ENCODE measurements at regions not wholly inside any gene's neighbourhood (a gene's known extent, or its start where the extent isn't known, plus 50 kb on each side); places are given as distances from the start of the nearest gene placed in this dataset.

DNA sequence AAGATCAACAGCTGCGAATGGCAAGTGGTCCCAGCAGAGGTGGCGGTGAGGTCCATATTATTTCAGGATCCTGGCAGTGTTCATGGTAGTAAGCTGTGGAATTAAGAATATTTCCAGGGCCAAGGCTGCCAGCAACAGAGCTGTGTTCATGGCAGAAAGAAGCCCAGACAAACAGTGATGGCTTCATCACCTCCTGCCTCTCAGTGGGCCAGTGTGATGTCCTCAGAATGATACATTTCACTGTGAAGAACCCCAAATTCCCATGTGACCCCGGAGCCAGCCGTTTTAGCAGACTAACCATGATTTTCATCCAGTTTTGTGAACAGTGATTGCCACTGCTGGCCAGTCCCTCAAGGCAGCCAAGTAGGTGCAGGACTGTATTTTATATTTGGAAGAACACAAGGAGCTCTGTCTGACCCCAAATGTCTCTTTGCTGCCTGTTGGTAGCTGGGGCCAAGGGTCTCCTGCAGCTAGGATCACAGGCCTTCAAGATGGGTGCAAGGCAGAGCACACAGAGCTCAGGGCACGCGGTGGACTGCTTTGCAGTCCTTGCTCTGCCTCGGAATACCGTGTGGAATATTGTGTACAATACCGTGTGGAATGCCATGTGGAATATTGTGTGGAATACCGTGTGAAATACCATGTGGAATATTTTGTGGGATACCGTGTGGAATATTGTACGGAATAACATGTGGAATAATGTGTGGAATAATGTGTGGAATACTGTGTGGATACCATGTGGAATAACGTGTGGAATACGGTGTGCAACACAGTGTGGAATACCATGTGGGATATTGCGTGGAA is 132.3 kb upstream of the CHST15 start:
- DNase-seq: no peak

DNA sequence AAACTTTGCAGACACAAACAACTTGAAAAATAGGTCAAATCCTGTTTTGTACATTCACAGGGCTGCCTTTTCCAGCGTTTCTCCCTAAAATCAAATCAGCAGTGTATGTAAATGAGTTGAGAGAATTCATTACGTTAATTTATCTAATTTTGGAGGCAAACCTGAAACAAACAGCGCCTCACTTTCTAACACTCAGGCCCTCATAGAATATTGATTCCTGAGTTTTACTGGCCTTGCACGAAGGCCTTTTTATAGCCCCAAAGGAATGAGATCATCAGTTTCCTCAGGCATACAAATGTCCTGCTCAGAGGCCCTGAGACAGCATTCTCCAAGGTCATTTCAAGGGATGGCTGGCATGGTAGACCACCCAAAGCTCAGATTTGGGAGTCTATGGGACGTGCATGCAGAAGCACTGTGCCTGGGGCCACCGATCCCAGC is 131.7 kb upstream of the CHST15 start:
- DNase-seq: no peak

DNA sequence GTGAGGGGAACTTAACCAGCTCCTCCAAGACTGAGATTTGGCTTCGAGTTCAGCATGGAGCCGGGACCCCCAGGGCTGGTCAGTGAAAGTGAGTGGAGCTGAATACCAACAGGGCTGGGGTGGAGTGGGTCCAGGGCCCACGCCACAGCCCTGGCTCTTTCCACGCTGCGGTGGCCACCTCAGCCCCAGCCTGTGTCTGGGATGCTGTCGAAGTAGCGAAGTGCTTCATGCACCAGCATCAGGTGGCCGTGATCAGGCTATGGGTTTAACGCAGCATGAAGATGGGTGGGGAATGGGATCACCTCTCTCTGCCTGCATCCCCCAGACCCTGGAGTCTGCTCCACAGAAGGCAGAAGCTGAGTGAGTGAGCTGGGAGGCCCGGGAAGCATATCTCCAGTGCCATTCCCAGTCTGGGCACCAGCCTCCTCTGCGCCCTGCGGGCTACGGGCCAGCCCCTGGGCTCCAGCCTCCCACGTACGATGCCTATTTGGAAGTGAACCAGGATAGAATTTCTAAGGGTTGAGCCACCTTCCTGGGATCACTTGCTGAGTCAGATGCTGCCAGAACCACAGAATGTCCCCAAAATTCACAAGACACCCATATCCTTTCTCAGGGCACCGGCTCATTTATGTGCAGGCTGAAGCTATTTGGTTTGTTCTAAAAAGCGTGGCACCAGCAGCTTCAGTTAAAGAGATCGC is 131.1 kb upstream of the CHST15 start:
- no peak for DNase-seq

DNA sequence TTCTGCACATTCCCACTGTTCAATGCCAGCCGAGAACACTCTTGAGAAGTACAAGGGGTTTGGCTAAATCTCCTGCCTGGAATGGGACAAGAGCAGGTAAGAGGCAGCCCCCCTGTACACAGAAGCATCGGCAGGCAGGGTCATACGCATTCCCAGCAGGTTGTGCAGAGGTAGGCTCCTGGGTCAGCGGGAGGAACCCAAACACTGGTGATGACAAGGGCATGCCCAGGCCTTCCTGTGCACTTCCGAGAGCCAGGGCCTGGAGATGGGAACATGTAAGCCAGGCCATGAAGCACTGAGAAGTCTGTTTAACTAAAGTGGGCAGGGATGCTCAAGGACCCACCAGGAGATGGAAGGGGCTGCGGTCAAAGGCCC is 130.3 kb upstream of the CHST15 start:
- DNase-seq: no peak

DNA sequence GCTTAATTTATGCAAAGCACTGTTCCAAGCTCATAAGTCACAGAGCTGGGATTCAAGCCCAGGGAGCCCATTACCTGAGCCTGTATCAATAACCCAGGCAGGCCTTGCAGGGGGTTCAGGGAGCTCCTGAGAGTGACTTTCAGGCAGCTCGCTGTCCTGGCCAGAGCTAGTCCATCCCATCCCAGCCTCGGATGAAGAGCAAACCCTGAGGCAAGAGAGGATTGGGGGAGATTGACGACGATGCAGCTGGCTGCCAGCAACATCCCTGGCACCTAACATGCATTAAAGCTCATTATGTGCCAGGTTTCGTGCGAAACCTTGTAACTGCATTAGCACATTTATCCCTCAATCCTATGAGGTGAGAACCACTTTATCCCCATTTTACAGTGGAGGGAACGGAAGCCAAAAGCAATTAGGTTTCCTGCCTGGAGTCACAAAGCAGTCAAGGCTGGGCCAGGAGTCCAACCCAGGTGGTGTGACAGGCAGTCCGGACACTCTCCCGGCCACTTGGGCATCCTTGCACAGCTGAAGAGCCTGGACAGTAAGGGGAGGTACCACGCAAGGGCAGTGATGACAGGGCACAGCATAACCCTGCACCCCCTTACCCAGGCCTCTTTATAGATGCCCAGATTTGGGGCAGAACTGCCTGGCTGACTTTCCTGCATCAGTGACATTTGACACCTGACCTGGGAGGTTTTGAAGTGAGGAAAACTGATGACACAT is 129.8 kb upstream of the CHST15 start:
- DNase-seq: no peak

DNA sequence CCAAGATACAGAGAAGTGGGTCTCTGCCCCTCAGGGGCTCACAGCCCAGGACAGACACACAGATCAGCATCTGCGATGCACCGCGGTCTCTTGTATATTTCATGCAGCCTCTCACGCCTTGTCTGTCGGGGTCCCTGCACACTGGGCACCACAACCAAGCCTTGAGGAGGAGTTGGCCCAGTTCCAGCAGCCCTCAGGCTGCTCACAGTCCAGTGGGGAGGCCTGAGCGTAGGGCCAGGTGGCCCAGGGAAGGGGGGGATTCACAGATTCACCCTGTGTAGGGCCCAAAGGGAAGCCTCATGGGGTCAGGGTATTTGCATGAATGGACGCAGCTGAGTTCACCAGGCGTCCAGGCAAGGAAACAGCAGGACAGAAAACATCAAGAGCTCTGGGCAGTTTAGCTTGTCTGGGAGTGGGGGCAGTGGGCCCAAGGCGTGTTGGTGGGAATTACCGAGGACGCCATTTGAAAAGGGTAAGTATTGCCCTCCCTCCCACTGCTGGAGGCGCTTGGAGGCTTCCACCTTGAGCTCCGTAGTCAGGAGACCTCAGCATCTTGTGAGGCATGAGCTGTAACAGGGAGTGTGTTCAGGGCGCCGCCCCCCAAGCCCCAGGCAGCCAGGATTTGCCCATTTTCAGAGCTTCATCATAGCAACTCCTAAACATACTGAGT is 129.1 kb upstream of the CHST15 start:
- no peak for DNase-seq

DNA sequence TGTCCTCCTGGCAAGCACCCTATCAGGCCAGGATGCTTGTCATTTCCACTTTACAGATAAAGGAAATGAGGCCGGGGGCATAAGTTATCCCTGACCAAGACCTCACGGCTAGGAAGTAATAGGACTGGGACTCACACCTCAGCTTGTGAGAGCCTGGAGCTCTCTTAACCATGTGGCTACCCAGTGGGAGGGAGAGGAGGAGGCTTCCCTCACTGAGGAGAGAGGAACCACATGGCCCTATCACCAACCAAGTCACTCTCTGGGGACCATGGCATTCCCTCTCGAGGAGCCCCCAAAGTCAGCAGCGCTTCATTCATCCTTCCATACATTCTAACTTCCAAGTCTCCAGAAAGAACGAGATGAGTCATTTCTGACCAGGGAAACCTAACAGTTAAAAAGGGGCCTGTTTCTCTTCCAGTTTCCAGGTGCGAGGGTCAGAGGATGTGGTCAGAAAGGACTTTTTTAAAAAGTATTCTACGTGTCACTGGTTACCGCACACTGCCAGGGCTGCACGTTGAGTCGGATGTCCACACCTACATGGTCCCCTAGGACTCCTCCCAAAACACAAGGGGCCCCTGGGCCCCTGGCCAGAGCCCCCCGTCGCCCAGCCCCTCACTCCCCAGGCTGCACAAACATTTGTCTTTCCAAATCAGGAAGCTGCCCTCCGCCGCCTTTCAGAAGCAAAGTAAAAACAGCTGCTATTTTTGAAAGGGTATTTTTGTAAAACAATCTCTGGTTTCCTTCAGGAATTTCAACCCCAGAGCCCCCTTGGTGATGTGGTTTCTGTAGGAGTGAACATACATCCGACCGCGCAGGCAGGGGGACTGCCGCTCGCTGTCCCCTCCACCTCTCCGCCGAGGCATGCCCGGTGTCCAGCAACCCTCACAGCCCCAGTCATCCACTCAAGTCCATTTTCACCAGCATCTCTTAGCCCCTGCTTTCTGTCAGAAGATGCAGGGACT is 128.2 kb upstream of the CHST15 start:
- no peak for DNase-seq

DNA sequence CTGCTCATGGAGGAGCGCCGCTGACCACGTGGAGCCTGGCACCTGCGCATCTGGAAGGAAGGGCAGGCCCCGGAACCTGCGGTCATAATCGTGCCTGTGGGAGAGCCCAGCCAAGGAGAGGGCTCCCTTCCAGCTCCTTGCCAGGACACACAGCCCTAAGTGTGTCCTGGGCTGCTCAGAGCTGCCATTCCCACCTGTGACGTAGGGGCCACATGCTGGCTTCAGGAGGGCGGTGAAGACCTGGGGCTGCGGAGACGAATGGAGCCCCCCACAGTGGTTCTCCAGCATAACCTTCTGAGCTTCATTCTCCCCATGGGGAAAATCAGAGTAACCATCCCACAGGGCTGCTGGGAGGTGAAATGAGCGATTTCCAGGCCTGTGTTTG is 127.6 kb upstream of the CHST15 start:
- no peak for DNase-seq

DNA sequence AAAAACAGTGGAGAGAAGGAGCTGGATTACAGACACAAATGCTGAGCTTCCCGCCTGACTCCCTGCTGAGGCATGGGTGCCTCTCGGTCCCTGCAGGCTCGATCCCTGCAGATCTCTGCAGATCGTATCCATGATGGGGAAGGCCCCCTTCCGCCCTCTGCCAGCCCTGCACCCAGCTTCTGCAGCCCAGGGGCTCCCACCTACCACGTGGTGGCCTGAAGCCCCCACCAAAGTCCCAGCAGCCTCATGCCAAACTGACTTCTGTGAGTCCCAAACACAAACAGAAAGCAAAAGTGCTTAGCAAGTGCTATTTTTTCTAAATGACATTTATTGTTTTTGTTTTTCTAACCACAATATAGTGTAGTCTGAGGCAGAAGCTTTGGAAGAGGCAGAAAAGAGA is 127.1 kb upstream of the CHST15 start:
- no peak for DNase-seq

DNA sequence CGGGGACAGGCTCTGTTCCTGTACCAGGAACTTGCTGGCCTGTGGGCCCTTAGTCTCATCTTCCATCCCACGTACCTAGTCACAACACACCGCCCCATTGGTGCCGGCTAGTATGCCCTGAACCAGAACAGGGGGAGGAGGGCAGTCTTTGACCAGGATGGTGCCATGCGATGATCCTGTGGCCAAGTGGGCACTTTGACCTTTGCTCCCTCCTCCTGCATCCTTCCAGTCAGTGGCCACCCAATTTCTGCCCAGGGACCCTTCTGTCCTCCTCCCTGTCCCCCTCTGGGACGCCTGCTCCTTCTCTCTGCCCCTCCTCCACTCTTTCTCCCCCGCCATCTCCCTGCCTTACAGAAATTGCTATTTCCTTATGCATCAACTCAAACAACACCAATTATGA is 126.3 kb upstream of the CHST15 start:
- no peak for DNase-seq

DNA sequence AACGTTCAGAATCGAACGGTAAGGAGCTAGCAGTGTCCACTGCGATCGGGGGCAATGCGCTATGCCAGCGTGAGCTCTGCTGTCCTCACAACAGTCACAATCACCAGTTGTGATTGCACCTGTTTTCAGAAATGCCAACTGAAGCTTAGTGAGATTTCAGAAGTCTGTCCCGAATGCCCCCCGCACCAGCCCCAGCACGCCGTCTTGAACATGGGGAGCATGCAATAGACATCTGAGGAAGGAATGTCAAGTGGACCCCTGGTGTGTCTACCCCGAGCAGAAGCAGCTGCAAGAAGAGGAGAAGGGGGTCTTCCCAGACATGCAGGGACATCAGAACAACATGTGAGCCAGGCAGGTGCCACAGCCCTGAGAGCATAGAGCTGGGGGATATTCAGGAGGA is 125.7 kb upstream of the CHST15 start:
- DNase-seq: no peak

DNA sequence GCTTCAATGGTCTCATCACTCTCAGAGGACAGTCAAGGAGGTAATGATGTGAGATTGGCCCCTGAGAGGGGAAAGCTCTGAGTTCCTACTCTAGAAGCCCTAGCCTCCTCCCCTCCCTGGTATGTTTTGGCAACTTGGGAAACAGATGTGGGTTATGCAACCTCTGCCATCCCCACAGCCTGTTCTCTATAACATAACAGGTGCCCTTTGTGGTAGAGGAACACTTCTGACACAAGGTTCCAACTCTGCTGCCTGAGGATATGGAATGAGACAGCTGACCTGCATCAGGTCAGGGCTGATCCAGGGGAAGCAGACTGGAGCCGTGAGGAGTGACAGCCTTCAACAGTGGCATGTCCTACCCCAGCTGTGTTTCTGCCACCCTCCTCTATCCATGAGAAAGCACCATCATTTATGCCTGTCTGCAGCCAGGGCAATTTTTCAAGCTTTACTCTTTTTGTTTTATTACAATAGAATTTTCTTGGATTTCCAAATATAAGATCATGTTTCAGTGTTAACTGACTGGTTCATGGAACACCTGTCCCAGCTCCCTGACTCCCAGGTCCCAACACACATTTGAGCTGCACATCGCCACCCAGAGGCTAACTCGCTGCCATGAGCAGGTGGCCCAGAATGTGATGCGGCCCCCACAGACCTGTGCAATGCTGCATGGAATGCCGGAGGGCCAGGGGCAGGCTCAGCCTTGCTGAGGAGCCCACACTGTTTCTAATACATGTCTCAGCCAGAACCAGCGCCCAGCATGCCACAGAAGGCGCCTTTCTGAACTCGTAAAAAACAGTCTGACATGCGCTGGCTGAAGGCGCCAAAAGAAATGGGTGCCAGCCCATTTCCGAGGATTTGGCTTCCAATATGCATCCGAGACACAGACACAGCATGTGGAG is 124.8 kb upstream of the CHST15 start:
- DNase-seq: no peak

DNA sequence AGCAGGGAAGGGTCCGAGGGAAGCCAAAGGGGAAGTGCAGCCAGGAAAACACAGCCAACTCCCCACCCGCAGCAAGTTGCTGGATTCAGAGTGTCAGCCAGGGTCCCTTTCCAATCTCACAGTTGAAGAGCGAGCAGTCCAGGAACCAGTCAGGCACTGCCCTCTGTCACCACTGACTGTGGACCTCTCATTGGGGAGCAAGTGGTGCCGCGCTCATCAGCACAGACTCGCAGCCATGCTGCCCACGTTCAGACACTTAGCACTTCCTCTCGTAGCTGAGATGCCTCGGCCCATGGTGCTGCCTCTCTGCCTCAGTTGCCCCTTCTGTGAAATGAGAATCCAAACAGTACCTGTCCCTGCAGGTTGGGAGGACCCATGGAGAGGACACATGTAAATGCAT is 123.6 kb upstream of the CHST15 start:
- DNase-seq: no peak

DNA sequence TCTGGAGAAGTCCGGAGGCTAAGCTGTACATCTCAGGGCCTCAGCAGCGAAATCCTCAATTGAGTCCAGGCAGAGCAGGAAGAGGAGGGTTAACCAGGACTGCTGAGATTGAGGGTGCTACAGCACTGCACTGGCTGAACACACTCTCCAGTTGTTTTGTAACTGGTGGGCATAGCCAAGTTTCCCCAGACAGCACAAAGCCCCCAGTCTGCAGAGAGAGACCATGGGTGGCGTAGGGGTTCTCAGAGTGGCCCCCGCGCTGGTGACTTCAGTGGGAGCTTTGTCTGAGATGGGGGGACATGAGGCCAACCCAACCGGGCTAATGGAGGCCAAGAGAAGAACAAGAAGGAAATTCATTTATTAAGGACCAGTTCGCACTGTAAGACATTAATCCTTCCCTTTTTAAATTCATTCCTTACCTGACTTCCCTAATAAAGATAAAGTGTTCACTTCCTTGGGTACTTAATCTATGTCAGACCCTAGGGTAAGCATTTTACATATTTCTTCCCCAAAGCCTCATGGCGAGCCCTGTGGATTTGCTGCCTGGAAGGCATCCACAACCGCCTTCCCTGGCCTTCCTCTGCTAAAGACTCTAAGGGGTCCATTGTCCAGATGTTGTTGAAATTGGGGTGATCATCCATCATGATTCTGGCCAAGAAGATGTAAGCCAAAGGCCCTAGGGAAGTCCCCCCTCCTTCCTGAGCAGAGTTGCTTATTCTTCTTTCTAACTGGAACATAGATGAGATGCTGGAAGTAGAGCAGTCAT is 121.4 kb upstream of the CHST15 start:
- DNase-seq: no peak

DNA sequence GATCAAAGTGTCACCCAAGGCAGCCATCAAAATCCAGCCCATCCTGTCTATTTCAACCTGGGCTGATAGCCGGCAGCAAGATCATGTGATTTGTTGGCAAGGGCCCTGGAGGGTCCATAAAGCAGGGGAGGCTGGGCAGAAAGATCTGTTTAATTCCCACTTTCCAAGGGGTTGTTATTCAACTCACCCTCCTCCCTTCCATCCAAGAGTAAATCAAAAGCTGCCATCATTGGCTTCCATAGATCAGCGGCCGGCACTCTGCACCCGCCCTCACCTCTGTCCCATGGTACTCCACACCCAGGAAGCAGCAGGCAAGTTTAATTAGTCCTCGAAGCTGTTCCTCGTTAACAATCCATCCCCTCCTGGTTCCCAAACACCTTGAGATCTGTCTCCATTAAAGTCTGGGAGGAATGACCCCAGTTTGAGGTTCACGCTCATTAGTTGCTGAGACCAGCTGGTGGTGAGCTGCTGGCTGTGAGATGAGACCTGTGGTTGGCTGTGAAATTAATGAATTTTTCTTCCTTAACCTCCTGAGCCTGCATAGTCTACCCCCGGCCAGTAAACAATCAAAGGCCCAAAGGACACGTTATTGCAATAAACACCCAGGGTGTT is 120.6 kb upstream of the CHST15 start:
- no peak for DNase-seq

DNA sequence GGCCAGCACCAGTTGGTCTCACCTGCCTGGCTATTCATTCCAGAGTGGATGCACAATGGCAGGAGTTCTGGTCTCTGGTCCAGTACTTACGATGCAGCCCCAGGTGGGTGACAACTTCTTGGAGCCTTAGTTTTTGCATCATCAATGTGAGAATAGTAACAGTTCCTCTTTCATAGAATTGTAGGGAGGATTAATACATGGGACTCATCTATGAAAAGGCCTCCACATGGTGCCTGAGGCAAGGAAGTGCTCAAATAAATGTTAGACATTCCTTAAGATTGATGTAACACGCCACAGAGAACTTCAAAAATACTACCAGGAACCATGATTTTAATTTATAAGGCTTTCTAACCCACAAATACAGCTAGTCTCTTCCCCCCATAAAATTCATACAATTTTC is 120.1 kb upstream of the CHST15 start:
- no peak for DNase-seq

DNA sequence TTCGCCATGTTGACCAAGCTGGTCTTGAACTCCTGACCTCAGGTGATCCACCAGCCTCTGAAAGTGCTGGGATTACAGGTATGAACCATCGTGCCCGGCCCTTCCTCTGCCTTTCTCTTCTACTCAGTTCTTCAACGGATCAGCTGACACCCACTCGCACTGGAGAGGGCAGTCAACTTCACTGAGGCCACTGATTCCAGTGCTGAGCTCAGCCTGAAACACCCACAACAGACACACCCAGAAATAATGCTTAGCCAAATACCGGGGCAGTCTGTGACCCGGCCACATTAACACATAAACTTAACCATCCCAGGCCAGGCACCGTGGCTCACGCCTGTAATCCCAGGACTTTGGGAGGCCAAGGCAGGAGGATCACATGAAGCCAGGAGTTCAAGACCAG is 119.3 kb upstream of the CHST15 start:
- no peak for DNase-seq

DNA sequence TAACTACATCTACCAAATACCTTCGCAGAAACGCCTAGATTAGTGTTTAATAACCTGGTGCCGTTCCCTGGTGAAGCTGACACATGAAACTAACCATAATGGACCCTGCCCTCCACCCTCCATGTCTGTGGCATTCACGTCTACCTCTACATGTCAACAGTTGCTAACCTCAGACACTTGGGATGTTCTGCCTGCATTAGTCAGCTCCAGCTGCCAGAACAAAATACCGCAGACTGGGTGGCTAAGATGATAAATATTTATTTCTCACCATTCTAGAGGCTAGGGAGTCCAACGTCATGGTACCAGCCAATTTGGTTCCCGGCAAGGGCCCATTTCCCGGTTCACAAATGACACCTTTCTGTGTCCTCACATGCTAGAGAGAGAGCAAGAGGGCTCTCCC is 118.5 kb upstream of the CHST15 start:
- DNase-seq: no peak

DNA sequence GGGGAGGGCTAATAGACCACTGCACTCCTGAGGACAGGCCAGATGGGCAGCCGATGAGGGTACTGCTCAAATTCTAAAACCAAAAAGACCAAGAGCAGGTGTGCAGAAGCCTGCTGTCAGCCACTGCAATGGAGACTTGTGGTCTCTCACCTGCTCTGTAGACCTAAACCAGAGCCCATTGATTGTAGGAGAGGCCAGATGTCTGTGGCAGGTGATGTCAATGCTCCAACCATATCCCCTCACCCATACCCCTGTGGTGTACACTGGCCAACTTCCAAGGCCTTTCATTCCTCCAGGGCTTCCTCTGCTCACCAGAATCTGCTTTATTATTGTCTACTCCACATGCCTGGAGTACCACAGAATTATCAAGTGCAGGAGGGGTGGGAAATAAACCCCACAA is 116.9 kb upstream of the CHST15 start:
- no peak for DNase-seq

DNA sequence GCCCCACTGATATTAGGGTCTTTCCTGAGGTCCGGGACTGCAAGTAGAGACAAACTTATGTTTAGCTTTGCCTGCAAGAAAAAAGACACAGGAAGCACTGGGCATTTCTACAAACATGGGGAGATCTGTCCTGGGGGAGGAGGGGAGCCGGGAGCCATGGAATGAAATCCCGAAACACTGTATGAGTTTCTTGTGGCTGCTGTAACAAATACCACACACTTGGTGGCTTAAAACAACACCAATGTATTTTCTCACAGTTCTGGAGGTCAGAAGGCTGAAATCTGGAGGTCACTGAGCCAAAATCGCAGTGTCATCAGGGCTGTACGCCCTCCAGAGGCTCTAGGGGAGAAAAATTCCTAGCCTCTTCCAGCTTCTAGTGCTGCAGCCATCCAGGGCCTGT is 114.0 kb upstream of the CHST15 start:
- no peak for DNase-seq

Measured in activated CD4-positive, alpha-beta T cell treated with anti-CD3 and anti-CD28 coated beads for 1 hour (primary cell).